MM.1S (cell line): ENCODE measurements at regions not wholly inside any gene's neighbourhood (a gene's known extent, or its start where the extent isn't known, plus 50 kb on each side); places are given as distances from the start of the nearest gene placed in this dataset.

ENCODE experiments used
- EZH2 ChIP-seq: fragments of 300-600 bp; sonication (generic); optimal IDR thresholded peaks from 2 replicates; pipeline ENCODE3; 2017; ENCODE audit warnings: low read depth, mild to moderate bottlenecking, antibody characterized with exemption, low read length, mixed read lengths
- TF ChIP-seq, protein P1 (sequence below): fragments of 300-600 bp; sonication (generic); IDR thresholded peaks from 2 replicates; pipeline ENCODE4 v1.5.1; 2016; ENCODE audit warnings: antibody characterized with exemption, low read length, mixed read lengths

DNA sequence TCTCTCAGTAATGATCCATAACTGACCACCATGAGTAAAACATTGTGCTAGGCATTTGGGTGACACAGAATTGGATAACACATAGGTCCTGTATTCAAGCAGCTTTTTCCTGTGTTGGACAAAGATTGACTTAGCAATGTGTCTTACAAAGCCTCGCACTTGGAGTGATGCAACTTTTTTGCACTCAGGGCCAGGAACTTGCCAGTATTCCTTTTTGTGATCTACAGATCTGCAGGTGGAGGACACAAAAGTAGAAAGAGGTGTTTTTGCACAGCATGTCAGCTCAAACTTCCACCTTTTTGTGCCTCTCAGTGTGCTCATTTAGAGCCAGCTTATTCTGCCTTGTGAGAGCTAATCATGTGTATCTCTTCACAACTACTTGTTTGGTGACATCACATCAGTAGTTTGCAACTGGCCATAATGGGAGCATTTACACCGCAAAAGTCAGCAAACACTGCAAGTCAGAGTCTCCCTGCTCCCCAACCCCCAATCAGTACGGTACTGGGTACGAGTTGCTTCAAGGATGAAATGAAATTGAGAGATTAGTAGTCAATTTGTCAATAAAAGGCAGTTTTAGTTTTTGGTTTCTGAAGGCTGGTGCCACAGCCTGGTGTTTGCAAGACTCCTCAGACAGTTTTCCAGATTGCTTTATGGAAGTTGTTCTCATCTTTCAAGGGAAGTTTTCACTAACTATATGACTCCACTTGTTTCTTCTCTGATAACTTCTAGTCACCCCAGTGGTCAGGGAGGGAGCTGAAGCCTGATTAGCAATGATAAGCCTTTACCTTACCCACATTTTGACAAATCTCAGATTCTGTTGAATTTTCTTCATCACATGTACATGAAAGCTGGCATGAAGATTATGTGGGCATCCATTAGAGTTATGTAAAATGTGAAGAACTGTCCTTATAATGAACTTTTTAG lies 149.1 kb downstream of the PDCD6IP start:
- TF ChIP-seq, protein P1, sequence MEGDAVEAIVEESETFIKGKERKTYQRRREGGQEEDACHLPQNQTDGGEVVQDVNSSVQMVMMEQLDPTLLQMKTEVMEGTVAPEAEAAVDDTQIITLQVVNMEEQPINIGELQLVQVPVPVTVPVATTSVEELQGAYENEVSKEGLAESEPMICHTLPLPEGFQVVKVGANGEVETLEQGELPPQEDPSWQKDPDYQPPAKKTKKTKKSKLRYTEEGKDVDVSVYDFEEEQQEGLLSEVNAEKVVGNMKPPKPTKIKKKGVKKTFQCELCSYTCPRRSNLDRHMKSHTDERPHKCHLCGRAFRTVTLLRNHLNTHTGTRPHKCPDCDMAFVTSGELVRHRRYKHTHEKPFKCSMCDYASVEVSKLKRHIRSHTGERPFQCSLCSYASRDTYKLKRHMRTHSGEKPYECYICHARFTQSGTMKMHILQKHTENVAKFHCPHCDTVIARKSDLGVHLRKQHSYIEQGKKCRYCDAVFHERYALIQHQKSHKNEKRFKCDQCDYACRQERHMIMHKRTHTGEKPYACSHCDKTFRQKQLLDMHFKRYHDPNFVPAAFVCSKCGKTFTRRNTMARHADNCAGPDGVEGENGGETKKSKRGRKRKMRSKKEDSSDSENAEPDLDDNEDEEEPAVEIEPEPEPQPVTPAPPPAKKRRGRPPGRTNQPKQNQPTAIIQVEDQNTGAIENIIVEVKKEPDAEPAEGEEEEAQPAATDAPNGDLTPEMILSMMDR, result no peak
- no peak for TF ChIP-seq EZH2
